ENCODE measurements at regions not wholly inside any gene's neighbourhood (a gene's known extent, or its start where the extent isn't known, plus 50 kb on each side); places are given as distances from the start of the nearest gene placed in this dataset.

DNA sequence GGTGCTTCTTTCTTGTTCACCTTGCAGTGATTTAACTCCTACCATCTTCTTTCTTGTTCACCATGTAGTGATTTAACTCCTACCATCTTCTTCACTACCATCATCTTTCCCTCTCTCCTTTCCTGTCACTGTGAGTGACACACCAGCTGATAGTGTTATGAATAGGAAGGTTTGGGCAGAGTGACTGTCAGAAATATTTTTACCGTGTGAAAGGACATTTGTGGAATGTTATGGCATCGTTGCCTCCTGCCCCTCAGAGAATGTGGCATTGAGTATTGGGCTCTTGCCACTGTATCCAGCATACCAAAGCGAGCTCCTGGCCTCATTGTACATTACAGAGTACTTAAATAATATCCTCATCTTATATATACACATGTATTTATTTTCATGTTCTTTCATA is 90.8 kb upstream of the AMOT start:
- TF ChIP-seq, protein P1, sequence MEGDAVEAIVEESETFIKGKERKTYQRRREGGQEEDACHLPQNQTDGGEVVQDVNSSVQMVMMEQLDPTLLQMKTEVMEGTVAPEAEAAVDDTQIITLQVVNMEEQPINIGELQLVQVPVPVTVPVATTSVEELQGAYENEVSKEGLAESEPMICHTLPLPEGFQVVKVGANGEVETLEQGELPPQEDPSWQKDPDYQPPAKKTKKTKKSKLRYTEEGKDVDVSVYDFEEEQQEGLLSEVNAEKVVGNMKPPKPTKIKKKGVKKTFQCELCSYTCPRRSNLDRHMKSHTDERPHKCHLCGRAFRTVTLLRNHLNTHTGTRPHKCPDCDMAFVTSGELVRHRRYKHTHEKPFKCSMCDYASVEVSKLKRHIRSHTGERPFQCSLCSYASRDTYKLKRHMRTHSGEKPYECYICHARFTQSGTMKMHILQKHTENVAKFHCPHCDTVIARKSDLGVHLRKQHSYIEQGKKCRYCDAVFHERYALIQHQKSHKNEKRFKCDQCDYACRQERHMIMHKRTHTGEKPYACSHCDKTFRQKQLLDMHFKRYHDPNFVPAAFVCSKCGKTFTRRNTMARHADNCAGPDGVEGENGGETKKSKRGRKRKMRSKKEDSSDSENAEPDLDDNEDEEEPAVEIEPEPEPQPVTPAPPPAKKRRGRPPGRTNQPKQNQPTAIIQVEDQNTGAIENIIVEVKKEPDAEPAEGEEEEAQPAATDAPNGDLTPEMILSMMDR (IDR thresholded peaks at IDR 0.05), result no peak
- TF ChIP-seq EP300 (IDR thresholded peaks at IDR 0.05), result no peak

Data from tibial nerve (tissue), 4 donors.